Upper lobe of left lung (tissue), 4 donors: ENCODE measurements at regions not wholly inside any gene's neighbourhood (a gene's known extent, or its start where the extent isn't known, plus 50 kb on each side); places are given as distances from the start of the nearest gene placed in this dataset.

ENCODE experiments used
- CTCF ChIP-seq, 6 experiments: fragments of 450-650 bp in 4 of 6; fragments of 200-600 bp in 2 of 6; sonication (generic) in 2 of 6; IDR thresholded peaks; one replicate each; pipeline ENCODE4 v1.5.1; 2016 to 2019; ENCODE audit warnings: antibody characterized with exemption in 6 of 6
- POLR2A ChIP-seq, 4 donors: fragments of 450-650 bp; IDR thresholded peaks; one replicate each; pipeline ENCODE4 v1.5.1; 2016 to 2017; ENCODE audit warnings: antibody characterized with exemption in 4 of 4, mild to moderate bottlenecking in 2 of 4
- POLR2AphosphoS5 ChIP-seq, 2 donors: sonication (generic); formaldehyde crosslinking; IDR thresholded peaks; one replicate each; pipeline ENCODE4 v1.5.1; 2017; ENCODE audit warnings: antibody characterized with exemption in 2 of 2

GRCh38 chr1:196147530-196147929 lies 460.7 kb downstream of the KCNT2 start:
- TF ChIP-seq CTCF (IDR thresholded peaks at IDR 0.05): no peak
- no peak for TF ChIP-seq POLR2AphosphoS5 (IDR thresholded peaks at IDR 0.05)
- no peak for TF ChIP-seq POLR2A (IDR thresholded peaks at IDR 0.05)
